Non-pigmented ciliary epithelial cell (primary cell): ENCODE measurements at regions not wholly inside any gene's neighbourhood (a gene's known extent, or its start where the extent isn't known, plus 50 kb on each side); places are given as distances from the start of the nearest gene placed in this dataset.
"Not testable (repeated sequence)": the region's sequence is repeated elsewhere in the genome, so short reads cannot be mapped to it uniquely, and the experiment has no call there.

Source experiments
- DNase-seq: peaks from one replicate; pipeline ENCODE4 v3.0.0-alpha.2; 2010; ENCODE audit warnings: low read depth

DNA sequence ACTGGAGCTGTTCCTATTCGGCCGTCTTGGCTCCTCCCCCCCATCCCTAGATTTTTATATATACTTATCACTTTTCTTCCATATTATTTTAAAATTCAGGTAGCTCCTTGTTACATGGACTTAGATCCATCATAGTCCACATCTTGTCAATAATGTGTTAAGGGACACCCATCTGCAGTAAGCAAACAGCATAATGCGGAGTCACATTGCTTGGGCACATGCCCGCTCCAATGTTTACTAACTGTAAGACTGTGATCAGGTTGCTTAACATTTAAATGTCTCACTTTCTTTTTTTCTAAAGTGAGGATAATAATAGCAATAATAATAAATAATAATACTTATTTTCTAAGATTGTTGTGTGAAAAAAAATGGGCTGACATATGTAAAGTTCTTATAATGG, 303.2 kb upstream of the SOX14 start:
- no peak for DNase-seq

- DNase-seq = no peak
Observed at GRCh38 chr3:137463131-137463530, 301.0 kb upstream of the SOX14 start.

DNA sequence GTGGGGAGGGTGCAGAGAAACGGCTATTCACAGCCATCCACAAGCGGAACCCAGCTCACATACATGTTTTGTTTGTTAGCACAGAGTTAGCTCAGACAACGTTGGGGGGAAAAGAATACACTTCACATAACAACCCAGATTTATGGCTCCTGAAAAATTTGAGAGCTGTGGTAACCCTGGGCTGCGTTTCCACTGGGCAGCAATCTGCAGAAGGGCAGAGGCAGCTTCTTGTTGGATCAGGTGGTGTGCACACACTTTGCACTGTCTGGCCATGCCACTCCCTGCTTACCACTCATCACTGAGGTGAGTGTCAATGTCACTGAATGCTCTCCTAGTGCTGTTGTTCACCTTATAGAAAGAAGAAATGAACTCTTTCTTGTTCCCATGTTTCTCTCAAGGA, 299.8 kb upstream of the SOX14 start:
- no peak for DNase-seq

GRCh38 chr3:137468446-137468845, 295.7 kb upstream of the SOX14 start:
- DNase-seq = no peak

GRCh38 chr3:137469263-137469662, 294.9 kb upstream of the SOX14 start:
- DNase-seq = no peak

- no peak for DNase-seq
Observed at GRCh38 chr3:137471130-137471529, 293.0 kb upstream of the SOX14 start.

DNA sequence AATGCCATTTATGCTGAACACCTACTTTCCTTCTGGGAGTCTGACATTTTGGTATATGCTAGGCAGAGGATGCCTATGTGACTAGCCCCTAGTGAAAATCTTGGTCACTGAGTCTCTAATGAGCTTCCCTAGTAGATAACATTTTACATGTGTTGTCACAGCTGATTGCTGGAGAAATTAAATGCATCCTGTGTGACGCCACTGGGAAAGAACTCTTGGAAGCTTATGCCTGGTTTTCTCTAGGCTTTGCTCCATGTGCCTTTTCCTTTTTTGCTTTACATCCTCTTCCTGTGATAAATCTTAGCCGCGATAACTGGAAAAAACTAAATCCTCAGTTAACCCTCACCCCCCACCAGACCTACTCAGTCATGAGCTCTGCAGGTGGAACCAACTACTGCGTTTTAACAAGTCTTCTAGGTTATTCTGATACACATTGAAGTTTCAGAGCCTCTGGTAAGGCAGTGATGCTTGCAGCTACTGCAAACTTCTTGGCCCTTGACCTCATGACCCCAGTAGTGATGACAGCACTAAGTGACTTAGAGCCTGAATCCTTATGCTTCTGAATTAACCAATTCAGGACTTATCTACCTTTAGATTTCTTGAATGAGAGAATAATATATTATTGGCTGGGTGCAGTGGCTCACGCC, 292.4 kb upstream of the SOX14 start:
- no peak for DNase-seq

- DNase-seq = no peak
Observed at GRCh38 chr3:137477614-137478013, 286.5 kb upstream of the SOX14 start.

GRCh38 chr3:137509354-137510045, 254.6 kb upstream of the SOX14 start:
- no peak for DNase-seq

- no peak for DNase-seq
Observed at GRCh38 chr3:137511655-137512054, 252.5 kb upstream of the SOX14 start.

GRCh38 chr3:137514853-137515252, 249.3 kb upstream of the SOX14 start:
- DNase-seq = no peak

- DNase-seq = no peak
Observed at GRCh38 chr3:137519602-137520001, 244.5 kb upstream of the SOX14 start.

DNA sequence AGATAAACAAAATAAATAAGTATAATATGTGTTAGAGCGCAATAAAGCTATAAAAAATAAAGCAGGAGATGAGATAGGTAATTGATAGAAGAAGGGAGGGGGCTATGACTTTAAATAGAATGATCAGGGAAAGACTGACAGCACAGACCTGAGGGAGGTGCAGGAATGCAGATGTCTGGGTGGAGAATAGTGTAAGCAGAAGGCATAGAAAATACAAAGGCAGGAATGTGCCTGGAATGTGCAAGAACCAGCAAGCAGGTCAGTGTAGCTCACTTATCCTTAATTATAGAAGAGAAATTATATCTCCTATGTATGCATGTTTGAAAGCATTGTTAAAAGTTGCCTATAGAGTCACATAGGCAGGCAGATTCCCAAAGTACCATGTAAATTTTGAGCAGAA, 239.4 kb upstream of the SOX14 start:
- no peak for DNase-seq

GRCh38 chr3:137525471-137525870, 238.6 kb upstream of the SOX14 start:
- DNase-seq = no peak

- no peak for DNase-seq
Observed at GRCh38 chr3:137542049-137542448, 222.1 kb upstream of the SOX14 start.

- DNase-seq = no peak
Observed at GRCh38 chr3:137554242-137554641, 209.9 kb upstream of the SOX14 start.

GRCh38 chr3:137568880-137569279, 195.2 kb upstream of the SOX14 start:
- no peak for DNase-seq

DNA sequence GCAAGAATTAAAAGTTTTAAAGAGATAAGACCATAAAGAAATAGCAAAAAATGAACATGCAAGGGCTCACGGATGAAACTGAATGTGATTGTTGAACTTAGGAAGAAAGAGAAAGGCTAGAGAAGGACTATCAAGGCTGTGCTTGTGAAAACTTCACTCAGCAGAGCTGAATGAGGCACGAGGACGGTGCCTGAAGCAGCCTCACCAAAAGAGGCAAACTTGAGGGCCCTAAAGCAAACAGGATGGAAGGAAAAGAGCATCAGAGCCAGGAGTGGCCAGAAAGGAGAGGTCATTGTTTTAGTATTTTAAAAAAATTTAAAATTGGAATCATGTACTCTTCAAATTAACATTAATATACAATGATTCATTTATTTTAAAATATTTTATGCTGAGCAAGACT, 191.2 kb upstream of the SOX14 start:
- no peak for DNase-seq

- no peak for DNase-seq
Observed at GRCh38 chr3:137582484-137582883, 181.6 kb upstream of the SOX14 start.

DNA sequence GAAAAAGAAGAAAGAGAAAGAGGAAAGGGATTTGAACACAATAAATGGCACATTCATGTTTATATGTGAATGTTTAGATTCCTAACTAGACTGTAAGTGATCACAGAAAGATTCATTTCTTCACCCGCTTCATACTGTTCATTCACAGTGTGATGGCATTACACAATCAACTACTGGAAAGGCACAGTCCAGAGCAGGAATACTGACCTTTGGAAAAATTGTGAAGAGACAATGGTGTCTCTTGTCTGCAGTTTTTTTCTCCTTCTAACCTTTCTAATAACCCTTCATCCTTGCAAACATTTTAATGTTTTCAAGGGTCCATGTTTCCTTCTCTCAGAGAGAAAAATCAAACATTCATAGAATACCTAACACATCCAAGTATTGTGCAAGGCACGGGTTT, 180.9 kb upstream of the SOX14 start:
- DNase-seq = no peak

DNA sequence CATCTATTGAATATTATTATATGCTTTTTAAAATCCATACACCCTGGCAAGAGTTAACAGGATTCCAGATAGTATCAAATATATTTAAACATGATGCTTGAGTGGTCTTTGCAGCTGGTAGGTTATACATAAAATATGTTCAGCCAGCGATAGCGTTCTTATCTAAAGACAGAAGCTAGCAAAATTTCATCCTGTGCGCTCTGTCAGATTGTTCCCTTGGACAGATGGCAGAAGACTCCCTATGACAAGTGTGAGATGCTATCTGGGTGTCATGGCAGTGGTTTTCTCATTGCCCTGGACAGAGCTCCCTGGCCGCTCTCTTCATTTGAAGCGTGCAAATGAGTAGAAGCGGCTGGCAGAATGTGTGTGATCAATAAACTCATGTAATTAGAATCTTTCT, 175.2 kb upstream of the SOX14 start:
- DNase-seq = no peak

DNA sequence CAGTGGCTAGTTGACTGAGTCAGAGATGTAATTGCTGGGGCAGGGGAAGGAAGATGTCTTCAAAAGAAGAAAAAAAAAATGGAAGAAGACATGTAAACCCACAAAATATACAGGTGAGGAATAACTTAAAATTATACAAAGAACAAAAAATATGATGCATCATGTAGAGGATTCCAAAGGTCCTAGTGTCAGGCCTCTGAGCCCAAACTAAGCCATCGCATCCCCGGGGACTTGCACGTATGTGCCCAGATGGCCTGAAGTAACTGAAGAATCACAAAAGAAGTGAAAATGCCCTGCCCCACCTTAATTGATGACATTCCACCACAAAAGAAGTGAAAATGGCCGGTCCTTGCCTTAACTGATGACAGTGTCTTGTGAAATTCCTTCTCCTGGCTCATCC, 168.7 kb upstream of the SOX14 start:
- not testable (repeated sequence) for DNase-seq

DNA sequence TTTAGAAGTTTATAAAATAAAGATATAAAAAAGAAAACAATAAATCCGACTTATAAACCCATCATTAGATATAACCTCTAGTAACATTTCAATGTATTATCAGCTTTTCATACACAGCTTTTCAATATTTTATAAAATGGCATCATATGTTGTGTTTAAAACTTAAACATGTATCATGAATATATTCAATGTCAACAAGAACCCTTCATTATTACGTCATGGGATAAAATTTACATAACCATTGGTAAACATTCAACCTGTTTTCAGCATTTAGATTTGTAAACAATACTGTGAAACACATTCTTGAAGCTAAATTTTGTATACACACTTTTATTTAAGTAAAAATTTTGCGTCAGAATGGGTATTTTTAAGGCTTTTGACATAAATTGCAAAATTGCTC, 153.4 kb upstream of the SOX14 start:
- no peak for DNase-seq

GRCh38 chr3:137612291-137612690, 151.8 kb upstream of the SOX14 start:
- no peak for DNase-seq
